ENCODE measurements at regions not wholly inside any gene's neighbourhood (a gene's known extent, or its start where the extent isn't known, plus 50 kb on each side); places are given as distances from the start of the nearest gene placed in this dataset.

DNA sequence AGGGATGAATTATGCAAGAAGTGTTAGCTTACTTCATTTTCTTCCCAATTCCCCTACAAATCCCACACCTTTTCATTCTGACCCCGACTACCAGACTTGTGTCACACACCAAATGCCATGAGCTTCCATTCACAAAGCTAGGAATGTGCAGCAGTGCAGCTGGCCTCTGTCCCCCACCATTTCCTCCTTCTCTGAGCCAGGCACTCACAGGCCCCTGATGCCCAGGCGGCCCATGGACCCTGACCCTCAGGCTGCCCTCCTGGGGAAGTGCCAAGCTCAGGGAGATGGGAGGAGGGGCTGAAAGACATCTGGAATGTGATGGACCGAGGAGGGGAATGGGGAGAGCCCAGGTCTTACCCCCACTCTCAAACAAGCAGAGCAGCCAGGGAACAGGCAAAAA, 67.0 kb upstream of the BCOR start:
- WGBS (ENCODE audit: low lambda C conversion rate) = 37% methylated on average over 3 of the region's 3 CpGs
- Histone ChIP-seq H3K79me2 (ENCODE audit: insufficient read depth) (no peaks in the 10 kb centered on the region), H3K9me3 (no peaks in the 10 kb centered on the region), H3K4me3 (ENCODE audit: low read depth in 2 of 2, low read length in 1 of 2) (no peak overlapping the region), H3K4me2 (no peak overlapping the region), H3K9ac (no peak overlapping the region), H3K27me3 (ENCODE audit: insufficient read depth) (peaks cover 46% of the 10 kb centered on the region), H4K20me1 (ENCODE audit: insufficient read depth) (no peaks in the 10 kb centered on the region), H3K36me3 (replicated peaks in 1 of 2; ENCODE audit: control insufficient read depth in 1 of 2, insufficient read depth in 2 of 2, low read length in 1 of 2) (no peaks in the 10 kb centered on the region), H3K27ac (ENCODE audit: low read depth in 2 of 2, low read length in 1 of 2) (peak overlapping the region in 1 of 2 experiments; percentile 61; a peak in 2 of 4 replicates), H3K9me2 (no peaks in the 10 kb centered on the region), H2AFZ (ENCODE audit: low read depth) (no peak overlapping the region), H3K4me1 (ENCODE audit: control insufficient read depth in 1 of 2, insufficient read depth in 2 of 2, low read depth in 1 of 2, low read length in 1 of 2) (peaks cover 8 to 51% of the 10 kb centered on the region in 2 experiments; a peak in 3 of 4 replicates), H3F3A (replicated peaks; ENCODE audit: insufficient read depth) (no peaks in the 10 kb centered on the region)
- TF ChIP-seq REST (IDR thresholded peaks at IDR 0.05; ENCODE audit: low read depth, low read length) (no peak), ELF1 (IDR thresholded peaks at IDR 0.05) (no peak)
- ChIA-PET POLR2A (interaction anchor here (1.3 to 2.8 kb wide), 4 partner anchors 10 to 71 kb away, joined by 3 to 26 read pairs (median 4); no protein-coding TSS in a partner anchor), CTCF (interaction anchor here (0.7 to 1.6 kb wide), 4 partner anchors 63 to 102 kb away, joined by 3 to 4 read pairs (median 4); no protein-coding TSS in a partner anchor)
- no peak for DNase-seq

DNA sequence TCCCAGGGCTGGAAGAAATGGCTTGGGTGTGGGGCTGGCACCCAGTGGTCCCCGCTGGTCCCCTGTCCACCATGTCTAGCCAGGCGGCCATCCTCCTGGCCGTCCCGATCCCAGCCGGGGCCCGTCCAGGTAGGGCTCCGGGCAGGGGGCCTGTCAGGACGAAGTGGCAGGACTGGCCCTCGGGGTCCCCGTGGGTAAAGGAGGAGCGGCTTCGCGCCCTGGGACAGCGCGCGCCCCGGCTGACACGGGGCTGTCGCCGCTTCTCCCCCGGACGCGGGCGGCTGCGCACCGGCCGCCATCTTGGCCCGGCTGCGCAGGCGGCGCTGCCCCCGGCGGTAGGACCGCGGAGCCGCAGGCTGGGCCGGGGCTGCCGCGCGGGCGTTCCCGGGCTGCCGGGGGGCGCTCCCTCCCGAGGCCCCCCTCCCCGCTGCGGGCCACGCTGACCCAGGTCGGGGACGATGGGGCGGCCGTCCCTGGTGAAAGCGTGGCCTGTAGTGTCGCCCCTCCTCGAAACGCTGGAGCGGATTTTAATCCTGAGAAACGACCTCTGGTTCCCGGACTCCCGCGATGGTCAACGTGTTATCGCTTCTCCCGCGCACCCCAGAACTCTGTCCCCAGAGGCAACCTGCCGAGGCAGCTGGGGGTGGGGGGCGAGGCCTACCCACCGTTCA, 60.4 kb upstream of the BCOR start:
- Histone ChIP-seq H3K4me2 (no peak overlapping the region), H3K9me3 (no peaks in the 10 kb centered on the region), H3F3A (replicated peaks; ENCODE audit: insufficient read depth) (no peaks in the 10 kb centered on the region), H3K27ac (ENCODE audit: low read depth in 2 of 2, low read length in 1 of 2) (no peak overlapping the region), H2AFZ (ENCODE audit: low read depth) (no peak overlapping the region), H3K4me3 (ENCODE audit: low read depth in 2 of 2, low read length in 1 of 2) (no peak overlapping the region), H3K27me3 (ENCODE audit: insufficient read depth) (peaks cover 32% of the 10 kb centered on the region; the same call in 1 of the 2 replicates), H3K36me3 (replicated peaks in 1 of 2; ENCODE audit: control insufficient read depth in 1 of 2, insufficient read depth in 2 of 2, low read length in 1 of 2) (no peaks in the 10 kb centered on the region), H3K9ac (no peak overlapping the region), H3K79me2 (ENCODE audit: insufficient read depth) (no peaks in the 10 kb centered on the region), H3K9me2 (no peaks in the 10 kb centered on the region), H3K4me1 (ENCODE audit: control insufficient read depth in 1 of 2, insufficient read depth in 2 of 2, low read depth in 1 of 2, low read length in 1 of 2) (peaks cover 0 to 14% of the 10 kb centered on the region in 2 experiments; a peak in 2 of 4 replicates), H4K20me1 (ENCODE audit: insufficient read depth) (no peaks in the 10 kb centered on the region)
- DNase-seq = no peak
- ChIA-PET POLR2A (interaction anchor here (1.4 kb wide), 1 partner anchor 61 kb away, joined by 4 read pairs; the partner anchor contains the start of gene BCOR), CTCF (no interaction called here)
- 25% methylated on average over 11 of the region's 68 CpGs for WGBS (ENCODE audit: low lambda C conversion rate)
- TF ChIP-seq FOSL2 (IDR thresholded peaks at IDR 0.05; ENCODE audit: borderline replicate concordance, low read depth) (no peak), CTCF (IDR thresholded peaks at IDR 0.05) (no peak), RXRA (IDR thresholded peaks at IDR 0.05; ENCODE audit: borderline replicate concordance, low read depth) (no peak), FOXJ3 (CRISPR knock-in tag; IDR thresholded peaks at IDR 0.05) (no peak), EP300 (IDR thresholded peaks at IDR 0.05; ENCODE audit: borderline replicate concordance in 1 of 2, low read depth in 1 of 2, low read length in 1 of 2) (no peak)

Measured in SK-N-SH (cell line).